CD4-positive, alpha-beta T cell treated with Interleukin-21 for 1 hour (primary cell): ENCODE measurements at regions not wholly inside any gene's neighbourhood (a gene's known extent, or its start where the extent isn't known, plus 50 kb on each side); places are given as distances from the start of the nearest gene placed in this dataset.

Experiments
- DNase-seq: peaks from one replicate; pipeline ENCODE4 v3.0.0-alpha.2; 2020

GRCh38 chr18:68520406-68521075, 194.4 kb downstream of the TMX3 start:
- no peak for DNase-seq

DNA sequence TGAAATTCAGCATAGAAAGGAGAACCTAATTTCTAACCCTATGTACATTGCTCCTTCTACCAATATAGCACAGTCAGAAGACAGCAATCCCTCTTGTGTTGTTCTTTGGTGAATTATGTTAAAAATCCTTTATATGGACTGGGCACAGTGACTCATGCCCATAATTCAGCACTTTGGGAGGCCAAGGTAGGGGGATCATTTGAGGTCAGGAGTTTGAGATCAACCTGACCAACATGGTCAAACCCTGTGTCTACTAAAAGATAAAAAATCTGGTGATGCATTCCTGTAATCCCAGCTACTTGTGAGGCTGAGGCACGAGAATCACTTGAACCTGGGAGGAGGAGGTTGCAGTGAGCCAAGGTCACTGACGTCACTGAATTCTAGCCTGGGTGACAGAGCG, 195.6 kb downstream of the TMX3 start:
- no peak for DNase-seq

- no peak for DNase-seq
These were observed 205.0 kb downstream of the TMX3 start for GRCh38 chr18:68509902-68510301.

DNA sequence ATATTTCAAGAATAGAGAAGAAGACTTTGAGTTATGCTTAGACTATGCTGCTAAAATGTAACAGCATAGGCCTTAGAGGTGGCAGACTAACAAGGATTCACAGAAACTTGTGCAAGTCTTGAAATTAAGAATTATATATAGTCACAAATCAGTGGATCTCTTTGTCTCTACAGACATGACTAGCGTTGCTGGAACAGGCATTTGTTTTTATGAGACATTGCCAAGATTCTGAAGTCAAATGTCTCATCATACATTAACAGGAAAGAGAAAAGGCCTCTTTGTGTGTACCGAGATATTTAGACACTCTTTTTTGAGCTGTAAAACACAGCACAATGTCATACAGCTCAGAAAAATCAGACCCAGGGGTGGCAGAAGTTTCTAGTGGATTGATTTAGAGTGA, 207.1 kb downstream of the TMX3 start:
- no peak for DNase-seq

DNA sequence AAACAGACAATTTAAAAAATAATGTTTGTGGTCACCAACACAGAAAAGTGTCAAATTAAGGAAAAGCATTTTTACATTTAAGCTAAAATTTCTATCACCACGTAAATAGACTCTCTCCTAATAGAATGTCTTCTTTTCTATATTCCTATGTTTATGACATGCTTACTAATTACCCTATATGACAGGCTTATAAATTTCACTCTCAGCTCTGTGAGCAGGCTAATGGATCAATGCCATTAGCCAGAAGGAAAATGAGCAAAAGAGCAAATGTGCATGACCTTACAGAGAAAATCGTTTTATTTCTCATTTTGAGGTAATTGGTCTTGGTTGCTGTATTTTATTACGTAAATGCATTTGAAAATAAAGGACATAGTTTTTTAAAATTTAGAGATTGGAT, 209.7 kb downstream of the TMX3 start:
- no peak for DNase-seq

GRCh38 chr18:68504441-68505177, 210.3 kb downstream of the TMX3 start:
- no peak for DNase-seq

DNA sequence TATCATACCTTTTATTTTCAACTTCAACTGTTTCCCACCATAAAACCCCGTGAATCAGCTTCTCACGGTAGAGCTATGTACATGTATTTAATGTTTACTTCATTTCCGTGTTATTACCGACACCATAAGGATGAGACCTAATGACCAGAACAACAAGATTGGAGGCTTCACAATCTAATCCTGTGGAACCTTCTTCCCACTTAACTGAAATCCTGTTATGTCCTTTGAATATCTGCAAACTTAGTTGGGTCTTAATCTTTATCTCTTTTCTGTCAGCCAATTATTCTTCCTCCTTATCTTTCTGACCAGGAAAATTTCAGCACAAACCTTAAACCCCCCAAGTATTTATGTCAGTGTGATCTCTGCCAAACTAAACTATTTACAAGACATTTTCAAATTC, 214.4 kb downstream of the TMX3 start:
- DNase-seq = no peak

DNA sequence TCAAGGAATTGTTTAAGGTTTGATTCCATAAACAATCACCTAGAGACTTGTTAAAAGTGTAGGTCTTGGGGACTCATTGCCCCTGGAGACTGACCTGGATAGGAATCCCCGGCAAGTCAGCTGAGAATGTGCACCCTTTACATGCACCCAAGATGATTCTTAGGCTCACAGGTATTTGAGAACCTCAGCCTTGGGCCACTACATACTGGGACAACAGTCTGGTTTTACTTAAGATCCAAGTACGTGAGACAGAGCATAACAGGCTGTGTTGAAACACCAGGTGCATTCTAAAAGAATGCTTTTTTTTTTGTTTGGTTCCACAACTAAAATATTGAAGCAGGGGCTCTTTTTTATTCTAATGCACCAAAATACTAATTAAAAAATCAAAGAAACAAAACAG, 215.8 kb downstream of the TMX3 start:
- no peak for DNase-seq

DNA sequence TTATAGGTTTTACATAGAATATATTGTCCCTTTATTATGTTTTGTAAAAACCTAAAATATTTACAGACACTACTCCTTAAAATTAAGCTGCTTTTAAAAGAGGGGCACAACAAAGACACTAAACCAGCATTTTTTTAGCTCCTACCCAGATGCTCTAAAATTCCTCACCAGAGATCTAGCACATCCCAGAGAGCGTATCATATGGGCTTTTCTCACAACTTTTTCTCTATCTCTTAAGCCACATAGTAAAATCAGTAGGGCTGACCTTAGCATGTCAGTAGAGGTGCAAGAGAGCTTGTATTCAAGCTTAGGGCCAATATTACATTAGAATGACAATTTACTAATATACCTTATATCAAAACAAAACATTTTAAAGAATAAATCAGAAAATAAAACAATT, 216.3 kb downstream of the TMX3 start:
- no peak for DNase-seq

DNA sequence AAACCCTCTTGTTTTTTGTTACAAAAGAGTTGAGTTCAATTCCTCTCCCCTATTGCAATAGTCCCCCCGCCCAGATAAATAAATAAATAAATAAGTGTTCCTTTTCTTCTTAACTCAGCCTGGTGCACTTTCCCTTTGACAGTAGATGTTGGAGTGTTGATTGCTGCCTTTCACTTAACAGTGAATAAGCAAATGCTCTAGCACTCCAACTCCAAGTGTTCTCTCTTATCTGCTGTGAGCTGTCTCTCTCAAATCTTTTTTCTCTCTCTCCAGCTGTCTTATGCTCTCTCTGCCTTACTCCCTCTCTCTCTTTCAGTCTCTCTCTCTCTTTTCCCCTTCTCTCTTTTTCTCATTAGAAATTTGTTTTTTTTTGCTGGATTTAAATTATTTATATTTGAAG, 216.7 kb downstream of the TMX3 start:
- no peak for DNase-seq

DNA sequence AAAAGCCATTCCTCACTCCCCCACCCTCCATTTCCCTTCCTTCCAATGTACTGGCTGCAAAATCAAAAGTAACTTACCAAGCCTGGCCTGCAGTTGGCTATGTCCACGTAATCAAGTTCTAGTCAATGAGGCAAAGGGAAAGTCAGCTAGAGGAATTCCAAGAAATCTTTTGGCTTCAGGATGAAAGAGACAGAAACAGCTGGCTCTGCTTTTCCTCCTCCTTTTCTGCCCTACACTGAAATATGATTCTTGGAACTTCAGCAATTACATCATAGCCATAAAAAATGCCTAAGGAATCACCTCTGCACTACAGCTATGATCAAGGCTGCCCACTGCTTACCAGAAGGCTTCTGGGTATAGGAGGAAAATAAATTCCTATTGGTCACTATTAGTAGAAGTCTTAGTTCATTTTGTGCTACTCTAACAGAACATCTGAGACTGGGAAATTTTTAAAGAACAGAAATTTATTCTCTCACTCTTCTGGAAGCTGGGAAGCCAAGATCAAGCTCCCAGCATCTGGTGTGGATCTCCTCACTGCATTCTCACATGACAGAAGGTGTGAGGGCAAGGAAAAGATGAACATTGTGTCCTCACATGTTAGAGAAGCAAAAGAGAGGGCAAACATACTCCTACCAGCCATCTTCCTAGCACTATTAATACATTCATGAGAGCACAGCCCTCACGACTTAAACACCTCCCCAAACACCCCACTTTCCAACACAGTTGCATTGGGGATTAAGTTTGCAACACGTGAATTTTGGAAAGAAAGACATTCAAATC, 219.9 kb downstream of the TMX3 start:
- no peak for DNase-seq

DNA sequence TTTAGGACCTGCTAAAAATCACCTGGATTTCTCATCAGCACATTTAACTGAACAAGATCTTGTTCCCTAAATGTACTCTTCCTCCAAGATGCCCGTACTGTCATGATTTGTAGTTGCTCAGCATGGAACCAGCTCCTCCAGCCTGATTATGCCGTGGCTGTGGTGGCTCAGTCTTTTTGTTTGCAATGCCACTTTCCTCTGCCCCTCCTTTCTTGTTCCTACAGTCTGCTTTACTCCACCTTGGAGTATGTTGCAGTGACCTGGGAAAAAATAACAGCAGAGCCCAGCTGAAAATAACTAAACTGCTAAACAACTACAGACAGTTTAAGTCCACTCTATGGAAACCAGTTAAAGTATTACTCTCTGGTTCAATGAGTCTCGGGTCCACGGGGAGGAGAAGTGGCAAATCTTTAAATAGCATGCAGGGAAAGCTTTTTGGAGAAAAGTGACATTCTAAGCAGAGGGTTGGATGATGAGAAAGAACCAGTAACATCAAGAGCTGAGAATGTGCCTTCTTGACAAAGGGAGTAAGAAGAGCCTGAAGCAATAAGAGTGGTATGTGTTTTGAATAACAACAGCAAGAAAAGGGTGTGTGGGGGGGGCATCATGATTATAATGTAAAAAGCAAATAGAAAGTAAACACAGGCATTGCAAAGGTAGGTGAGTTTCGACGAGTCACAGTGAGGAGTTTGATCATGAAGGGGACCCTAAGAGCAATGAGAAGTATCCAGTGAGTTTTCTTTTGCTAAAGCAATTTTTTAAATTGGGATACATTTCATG, 225.7 kb downstream of the TMX3 start:
- DNase-seq = no peak

- DNase-seq = no peak
These were observed 230.7 kb downstream of the TMX3 start for GRCh38 chr18:68484241-68484640.

DNA sequence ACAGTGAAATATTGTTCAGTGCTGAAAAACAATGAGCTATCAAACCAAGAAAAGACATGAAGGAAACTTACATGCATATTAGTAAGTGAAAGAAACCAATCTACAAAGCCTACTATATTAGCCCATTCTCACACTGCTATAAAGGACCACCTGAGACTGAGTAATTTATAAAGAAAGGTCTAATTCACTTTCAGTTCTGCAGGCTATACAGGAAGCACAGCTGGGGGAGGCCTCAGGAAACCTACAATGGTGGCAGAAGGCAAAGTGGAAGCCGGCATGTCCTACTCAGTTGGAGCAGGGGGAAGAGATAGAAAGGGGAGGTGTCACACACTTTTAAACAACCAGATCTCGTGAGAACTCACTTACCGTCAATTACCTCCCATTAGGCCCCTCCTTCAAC, 232.1 kb downstream of the TMX3 start:
- DNase-seq = no peak

DNA sequence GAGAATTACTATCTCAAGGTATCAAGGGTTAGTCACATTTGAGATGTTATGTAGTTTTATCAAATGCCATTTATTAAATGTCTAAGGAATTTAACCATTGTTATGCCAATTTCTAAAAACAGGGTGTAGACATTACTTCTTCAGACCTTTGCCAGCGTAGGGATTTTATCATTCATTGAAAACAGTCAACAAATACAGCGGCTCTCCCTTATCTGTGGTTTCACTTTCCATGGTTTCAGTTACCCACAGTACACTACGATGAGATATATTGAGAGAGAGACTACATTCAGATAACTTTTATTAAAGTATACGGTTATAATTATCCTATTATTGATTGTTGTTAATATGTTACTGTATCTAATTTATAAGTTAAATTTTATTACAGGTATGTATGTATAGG, 234.7 kb downstream of the TMX3 start:
- DNase-seq = no peak

GRCh38 chr18:68478246-68478645, 236.7 kb downstream of the TMX3 start:
- DNase-seq = no peak

DNA sequence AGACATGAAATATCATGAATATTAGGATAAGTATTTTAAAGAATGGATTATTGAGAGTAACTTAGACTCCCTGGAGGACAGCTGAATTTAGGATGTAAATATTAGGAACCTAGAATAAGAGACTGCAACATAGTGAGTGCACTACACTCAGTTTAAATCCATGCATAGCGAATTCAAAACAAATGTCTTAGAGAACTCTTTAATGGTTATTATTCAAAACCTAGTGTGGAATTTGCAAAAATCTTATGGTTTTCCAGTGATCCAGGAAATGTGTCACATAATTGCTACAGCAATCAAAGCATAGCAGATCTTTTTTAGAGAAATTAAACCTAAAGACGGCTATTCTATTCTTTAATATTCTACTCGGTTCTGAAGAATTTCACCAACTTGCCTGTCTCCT, 239.0 kb downstream of the TMX3 start:
- no peak for DNase-seq

DNA sequence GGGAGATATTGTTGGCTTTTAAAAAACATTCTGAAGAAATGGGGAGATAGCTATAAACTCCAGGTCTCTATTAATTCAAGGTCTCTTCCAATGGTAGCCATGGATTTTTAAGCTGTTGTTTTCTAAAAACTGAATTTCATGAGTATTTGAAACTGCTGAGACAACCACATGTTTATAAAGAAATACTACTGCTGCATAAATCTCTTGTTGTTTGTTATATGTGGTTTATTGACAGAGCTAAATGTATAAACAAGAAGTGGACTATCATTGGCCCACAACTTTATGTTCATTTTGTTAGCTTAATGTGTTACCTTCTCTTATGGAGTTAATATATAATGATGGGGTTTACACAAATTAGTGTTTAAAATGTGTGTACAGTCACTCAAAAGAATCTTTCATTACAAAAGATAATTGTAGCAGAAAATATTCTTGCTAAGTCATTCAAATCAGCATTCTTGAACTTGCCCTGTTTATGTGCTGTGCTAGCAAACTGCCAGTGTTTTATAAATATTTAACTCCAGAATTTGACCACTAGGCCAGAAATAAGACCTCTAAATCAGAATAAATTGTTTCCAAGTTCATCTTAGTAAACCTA, 242.1 kb downstream of the TMX3 start:
- no peak for DNase-seq

- no peak for DNase-seq
These were observed 245.8 kb downstream of the TMX3 start for GRCh38 chr18:68469049-68469625.

DNA sequence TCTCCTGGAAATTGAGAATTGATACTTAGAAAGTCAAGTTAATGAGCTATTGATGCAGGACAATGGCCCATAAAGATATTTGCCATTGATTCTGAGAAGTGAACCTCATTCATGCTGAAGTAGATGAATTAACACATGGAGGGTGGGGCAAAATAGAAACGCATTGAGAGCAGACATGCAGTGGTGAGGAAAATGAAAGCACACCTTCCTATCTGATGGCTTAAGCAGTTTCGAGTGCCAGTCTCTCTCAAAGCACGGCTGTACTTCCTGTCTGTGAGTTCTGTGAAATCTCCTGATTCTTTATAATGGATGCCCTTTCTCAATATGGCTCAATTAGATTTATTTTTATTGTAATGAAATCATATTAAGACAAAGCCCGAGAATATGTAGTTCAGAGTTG, 247.0 kb downstream of the TMX3 start:
- no peak for DNase-seq

- DNase-seq = no peak
These were observed 247.6 kb downstream of the TMX3 start for GRCh38 chr18:68467329-68467728.

DNA sequence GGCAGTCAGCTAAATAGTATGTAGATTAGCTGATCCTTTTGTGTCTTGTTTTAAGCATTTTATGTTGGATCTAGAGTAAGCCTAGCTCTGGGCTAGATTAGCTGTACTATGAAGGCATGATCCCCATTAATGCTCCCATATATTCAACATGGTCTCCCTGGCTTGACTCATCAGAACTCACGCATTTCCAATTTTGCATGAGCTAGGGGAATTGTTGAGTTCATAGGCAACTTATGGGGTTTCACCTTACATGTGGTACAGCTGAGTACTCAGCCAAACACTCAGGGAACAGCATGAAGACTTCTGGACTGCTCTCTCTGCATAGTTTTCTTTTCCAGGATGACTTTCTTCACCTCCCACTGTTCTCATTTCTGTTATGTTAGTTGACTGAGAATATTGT, 248.2 kb downstream of the TMX3 start:
- DNase-seq = no peak

GRCh38 chr18:68462766-68463165, 252.1 kb downstream of the TMX3 start:
- DNase-seq = no peak
